ENCODE measurements at regions not wholly inside any gene's neighbourhood (a gene's known extent, or its start where the extent isn't known, plus 50 kb on each side); places are given as distances from the start of the nearest gene placed in this dataset.

DNA sequence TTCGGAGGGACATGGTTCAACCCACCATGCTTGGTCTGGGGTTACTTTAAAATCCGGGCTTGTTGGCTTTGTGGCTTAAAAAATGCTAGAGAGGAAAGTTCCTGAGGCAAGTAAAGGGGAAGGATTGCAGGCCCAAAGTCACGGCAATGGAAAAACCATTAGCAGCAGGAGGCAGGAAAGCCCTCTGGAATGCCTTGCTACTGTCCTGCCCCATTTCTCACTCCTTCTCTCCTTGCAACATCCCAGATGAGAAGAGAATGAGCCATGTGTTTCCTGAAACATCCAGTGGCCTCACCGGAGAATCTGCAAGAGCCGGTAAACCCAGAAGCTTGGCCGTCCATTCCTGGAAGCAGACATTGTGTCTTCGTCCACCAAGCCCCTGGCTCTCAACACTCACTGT lies 97.4 kb upstream of the LCLAT1 start:
- TF ChIP-seq EZH2phosphoT487 (IDR thresholded peaks at IDR 0.05) (no peak), EZH2 (IDR thresholded peaks at IDR 0.05) (no peak)
- TF ChIP-seq, protein P1, sequence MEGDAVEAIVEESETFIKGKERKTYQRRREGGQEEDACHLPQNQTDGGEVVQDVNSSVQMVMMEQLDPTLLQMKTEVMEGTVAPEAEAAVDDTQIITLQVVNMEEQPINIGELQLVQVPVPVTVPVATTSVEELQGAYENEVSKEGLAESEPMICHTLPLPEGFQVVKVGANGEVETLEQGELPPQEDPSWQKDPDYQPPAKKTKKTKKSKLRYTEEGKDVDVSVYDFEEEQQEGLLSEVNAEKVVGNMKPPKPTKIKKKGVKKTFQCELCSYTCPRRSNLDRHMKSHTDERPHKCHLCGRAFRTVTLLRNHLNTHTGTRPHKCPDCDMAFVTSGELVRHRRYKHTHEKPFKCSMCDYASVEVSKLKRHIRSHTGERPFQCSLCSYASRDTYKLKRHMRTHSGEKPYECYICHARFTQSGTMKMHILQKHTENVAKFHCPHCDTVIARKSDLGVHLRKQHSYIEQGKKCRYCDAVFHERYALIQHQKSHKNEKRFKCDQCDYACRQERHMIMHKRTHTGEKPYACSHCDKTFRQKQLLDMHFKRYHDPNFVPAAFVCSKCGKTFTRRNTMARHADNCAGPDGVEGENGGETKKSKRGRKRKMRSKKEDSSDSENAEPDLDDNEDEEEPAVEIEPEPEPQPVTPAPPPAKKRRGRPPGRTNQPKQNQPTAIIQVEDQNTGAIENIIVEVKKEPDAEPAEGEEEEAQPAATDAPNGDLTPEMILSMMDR (IDR thresholded peaks at IDR 0.05), result no peak
